ENCODE measurements at regions not wholly inside any gene's neighbourhood (a gene's known extent, or its start where the extent isn't known, plus 50 kb on each side); places are given as distances from the start of the nearest gene placed in this dataset.

GRCh38 chr13:34734932-34735331 is 207.1 kb upstream of the NBEA start:
- H3K27ac ChIP-seq (ENCODE audit: low read depth, low read length): no peak overlapping the region
- ChIA-PET RAD21 (ENCODE audit: low non-redundant PET in 1 of 2, low total read pairs in 2 of 2, uncharacterized antibody in 2 of 2, unreplicated experiment in 2 of 2) (no interaction called here), CTCF (no interaction called here), POLR2A (no interaction called here)
- H3K36me3 ChIP-seq (ENCODE audit: control insufficient read depth in 1 of 2, insufficient read depth in 2 of 2, low read length in 2 of 2): no peaks in the 10 kb centered on the region
- no peaks in the 10 kb centered on the region for H4K20me1 ChIP-seq (ENCODE audit: insufficient read depth)
- DNase-seq (ENCODE audit: low read depth, low spot score) (no peak), ATAC-seq (no peak)
- no peaks in the 10 kb centered on the region for H3K9me3 ChIP-seq (ENCODE audit: control insufficient read depth in 1 of 2, insufficient read depth in 1 of 2, low read depth in 1 of 2, low read length in 2 of 2)
- no peak overlapping the region for H2AFZ ChIP-seq (ENCODE audit: low read depth, low read length, poor library complexity, severe bottlenecking)
- peaks cover 0 to 9% of the 10 kb centered on the region in 2 experiments; a peak in 2 of 4 replicates for H3K4me1 ChIP-seq (ENCODE audit: control insufficient read depth in 1 of 2, insufficient read depth in 2 of 2, low read length in 2 of 2)
- BruUV-seq (replicated peaks): no TSS peak
- no peak for TF ChIP-seq POLR2AphosphoS5 (IDR thresholded peaks at IDR 0.05; ENCODE audit: low read depth, low read length)
- TF ChIP-seq ZNF274 (IDR thresholded peaks at IDR 0.05; ENCODE audit: low read depth, low read length): no peak
- no peak for TF ChIP-seq FOSL1 (IDR thresholded peaks at IDR 0.05; ENCODE audit: low read depth)
- TF ChIP-seq, protein P1, sequence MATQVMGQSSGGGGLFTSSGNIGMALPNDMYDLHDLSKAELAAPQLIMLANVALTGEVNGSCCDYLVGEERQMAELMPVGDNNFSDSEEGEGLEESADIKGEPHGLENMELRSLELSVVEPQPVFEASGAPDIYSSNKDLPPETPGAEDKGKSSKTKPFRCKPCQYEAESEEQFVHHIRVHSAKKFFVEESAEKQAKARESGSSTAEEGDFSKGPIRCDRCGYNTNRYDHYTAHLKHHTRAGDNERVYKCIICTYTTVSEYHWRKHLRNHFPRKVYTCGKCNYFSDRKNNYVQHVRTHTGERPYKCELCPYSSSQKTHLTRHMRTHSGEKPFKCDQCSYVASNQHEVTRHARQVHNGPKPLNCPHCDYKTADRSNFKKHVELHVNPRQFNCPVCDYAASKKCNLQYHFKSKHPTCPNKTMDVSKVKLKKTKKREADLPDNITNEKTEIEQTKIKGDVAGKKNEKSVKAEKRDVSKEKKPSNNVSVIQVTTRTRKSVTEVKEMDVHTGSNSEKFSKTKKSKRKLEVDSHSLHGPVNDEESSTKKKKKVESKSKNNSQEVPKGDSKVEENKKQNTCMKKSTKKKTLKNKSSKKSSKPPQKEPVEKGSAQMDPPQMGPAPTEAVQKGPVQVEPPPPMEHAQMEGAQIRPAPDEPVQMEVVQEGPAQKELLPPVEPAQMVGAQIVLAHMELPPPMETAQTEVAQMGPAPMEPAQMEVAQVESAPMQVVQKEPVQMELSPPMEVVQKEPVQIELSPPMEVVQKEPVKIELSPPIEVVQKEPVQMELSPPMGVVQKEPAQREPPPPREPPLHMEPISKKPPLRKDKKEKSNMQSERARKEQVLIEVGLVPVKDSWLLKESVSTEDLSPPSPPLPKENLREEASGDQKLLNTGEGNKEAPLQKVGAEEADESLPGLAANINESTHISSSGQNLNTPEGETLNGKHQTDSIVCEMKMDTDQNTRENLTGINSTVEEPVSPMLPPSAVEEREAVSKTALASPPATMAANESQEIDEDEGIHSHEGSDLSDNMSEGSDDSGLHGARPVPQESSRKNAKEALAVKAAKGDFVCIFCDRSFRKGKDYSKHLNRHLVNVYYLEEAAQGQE (IDR thresholded peaks at IDR 0.05; ENCODE audit: low read depth): no peak
- TF ChIP-seq EGR1 (IDR thresholded peaks at IDR 0.05; ENCODE audit: low read depth): no peak
- TF ChIP-seq EZH2phosphoT487 (IDR thresholded peaks at IDR 0.05; ENCODE audit: borderline replicate concordance): no peak
- no peak for TF ChIP-seq SP1 (IDR thresholded peaks at IDR 0.05; ENCODE audit: low read depth)
- no peak for TF ChIP-seq CTCF (IDR thresholded peaks at IDR 0.05 in 2 of 3, conservative IDR thresholded peaks at IDR 0.05 in 1 of 3; ENCODE audit: borderline replicate concordance in 1 of 3, insufficient read depth in 1 of 3, low read depth in 2 of 3, low read length in 2 of 3)
- no peak for TF ChIP-seq TCF7L2 (IDR thresholded peaks at IDR 0.05; ENCODE audit: borderline replicate concordance, extremely low read depth, insufficient read depth, insufficient read length)
- no peak for TF ChIP-seq ELF1 (IDR thresholded peaks at IDR 0.05; ENCODE audit: borderline replicate concordance, low read depth)
- no peak for TF ChIP-seq RAD21 (IDR thresholded peaks at IDR 0.05; ENCODE audit: low read depth)
- no peak for TF ChIP-seq POLR2A (IDR thresholded peaks at IDR 0.05; ENCODE audit: borderline replicate concordance, extremely low read depth, insufficient read depth, insufficient read length)
- TF ChIP-seq ZFX (IDR thresholded peaks at IDR 0.05): no peak
- TF ChIP-seq ZBTB33 (IDR thresholded peaks at IDR 0.05; ENCODE audit: extremely low read depth, insufficient replicate concordance, low read length): no peak
- TF ChIP-seq CEBPB (IDR thresholded peaks at IDR 0.05; ENCODE audit: low read depth): no peak
- no peak overlapping the region for H3K9ac ChIP-seq (ENCODE audit: low read length)
- intact Hi-C loops (cut with micrococcal nuclease): no loop called here
- H3K4me2 ChIP-seq (ENCODE audit: low read length): no peak overlapping the region
- no peaks in the 10 kb centered on the region for H3K79me2 ChIP-seq (ENCODE audit: insufficient read depth, low read length)
- H3K9me2 ChIP-seq (ENCODE audit: insufficient read depth): no peaks in the 10 kb centered on the region
- H3K27me3 ChIP-seq (ENCODE audit: insufficient read depth, low read length): no peaks in the 10 kb centered on the region
- no peak overlapping the region for H3K4me3 ChIP-seq (replicated peaks in 1 of 2; ENCODE audit: low read depth in 1 of 2, low read length in 2 of 2)
